Stomach (tissue), 8 donors: ENCODE measurements at regions not wholly inside any gene's neighbourhood (a gene's known extent, or its start where the extent isn't known, plus 50 kb on each side); places are given as distances from the start of the nearest gene placed in this dataset.

ENCODE experiments used
- DNase-seq, 2 donors: peaks; one replicate each; pipeline versions ENCODE4 v3.0.0 to v3.0.0-alpha.2; 2013 to 2019
- H3K27ac ChIP-seq, 5 donors: fragments of 200-600 bp in 4 of 5; sonication (generic) in 4 of 5; one replicate each; pipeline ENCODE4 v1.5.1; 2013 to 2019; ENCODE audit warnings: mild to moderate bottlenecking in 1 of 5, moderate library complexity in 1 of 5
- H3K27me3 ChIP-seq, 3 donors: fragments of 200-600 bp; sonication (generic); one replicate each; pipeline ENCODE4 v1.5.1; 2017 to 2019; ENCODE audit warnings: mixed run types in 1 of 3
- H3K36me3 ChIP-seq, 4 donors: fragments of 200-600 bp; sonication (generic); 1 replicate in 3 of 4; 2 replicates in 1 of 4; pipeline ENCODE4 v1.5.1; 2016 to 2019
- H3K4me1 ChIP-seq, 4 donors: fragments of 200-600 bp; sonication (generic); one replicate each; pipeline ENCODE4 v1.5.1; 2016 to 2019
- H3K4me3 ChIP-seq, 4 donors: fragments of 200-600 bp; sonication (generic) in 3 of 4; one replicate each; pipeline ENCODE4 v1.5.1; 2016 to 2019; ENCODE audit warnings: mild to moderate bottlenecking in 1 of 4
- H3K9me3 ChIP-seq, 4 donors: fragments of 200-600 bp; sonication (generic); one replicate each; pipeline ENCODE4 v1.5.1; 2016 to 2019
- CTCF ChIP-seq, 7 experiments: fragments of 450-650 bp in 4 of 7; fragments of 200-600 bp in 3 of 7; sonication (generic) in 3 of 7; IDR thresholded peaks; one replicate each; pipeline ENCODE4 v1.5.1; 2016 to 2019; ENCODE audit warnings: antibody characterized with exemption in 7 of 7, control low read depth in 2 of 7, mild to moderate bottlenecking in 1 of 7
- EP300 ChIP-seq: sonication (generic); formaldehyde crosslinking; IDR thresholded peaks from one replicate; pipeline ENCODE4 v1.6.1; 2017; ENCODE audit warnings: antibody characterized with exemption
- POLR2A ChIP-seq, 4 donors: fragments of 450-650 bp; IDR thresholded peaks; one replicate each; pipeline ENCODE4 v1.6.1; 2016; ENCODE audit warnings: antibody characterized with exemption in 4 of 4, control low read depth in 2 of 4, mild to moderate bottlenecking in 1 of 4, moderate library complexity in 1 of 4
- POLR2AphosphoS5 ChIP-seq, 3 donors: sonication (generic); formaldehyde crosslinking; IDR thresholded peaks; one replicate each; pipeline ENCODE4 v1.6.1; 2016; ENCODE audit warnings: antibody characterized with exemption in 3 of 3
- WGBS, 5 donors: extraction: QIAGEN DNeasy Blood & Tissue Kit in 3 of 5; methylation state at CpG; one replicate each; pipeline versions ENCODE4 v1.1.5 to v1.1.7; 2013 to 2018; 5-methylcytosine and 5-hydroxymethylcytosine counted together
- intact Hi-C: fragments of 100-400 bp; cut with DNase I; formaldehyde crosslinking; loops from one replicate; pipeline ENCODE4 v1.15.1; 2023; ENCODE audit warnings: low total_unique reads
- donor health status: healthy with polysubstance abuse.
- donor health status: Bipolar disorder and iron deficiency.
- donor health status: healthy.

GRCh38 chr19:28920269-28921066 is 292.5 kb downstream of the UQCRFS1 start:
- WGBS, 5 donors, result 50 to 55% (median 53%) methylated on average over 17 of the region's 17 CpGs
- Histone ChIP-seq H3K27ac (no peak overlapping the region), H3K27me3 (peaks cover 0 to 17% (median 0%) of the 10 kb centered on the region in 3 donors), H3K9me3 (no peaks in the 10 kb centered on the region), H3K4me1 (no peaks in the 10 kb centered on the region), H3K4me3 (no peak overlapping the region), H3K36me3 (no peaks in the 10 kb centered on the region)
- no peak for DNase-seq
- TF ChIP-seq POLR2A (IDR thresholded peaks at IDR 0.05), result no peak
- no peak for TF ChIP-seq POLR2AphosphoS5 (IDR thresholded peaks at IDR 0.05)
- TF ChIP-seq EP300, result no peak
- TF ChIP-seq CTCF (IDR thresholded peaks at IDR 0.05), result no peak
- intact Hi-C loops, result no loop called here

GRCh38 chr19:28917621-28918020 is 295.3 kb downstream of the UQCRFS1 start:
- no peak overlapping the region for H3K27ac ChIP-seq
- no peak overlapping the region for H3K4me3 ChIP-seq
- intact Hi-C loops, result no loop called here
- no peaks in the 10 kb centered on the region for H3K36me3 ChIP-seq
- TF ChIP-seq CTCF (IDR thresholded peaks at IDR 0.05) (no peak), EP300 (no peak), POLR2A (IDR thresholded peaks at IDR 0.05) (no peak), POLR2AphosphoS5 (IDR thresholded peaks at IDR 0.05) (no peak)
- WGBS, 5 donors, result 45 to 74% (median 60%) methylated on average over 8 of the region's 8 CpGs
- no peak for DNase-seq
- no peaks in the 10 kb centered on the region for H3K9me3 ChIP-seq
- peaks cover 0 to 17% (median 0%) of the 10 kb centered on the region in 3 donors for H3K27me3 ChIP-seq
- H3K4me1 ChIP-seq, result no peaks in the 10 kb centered on the region

- Histone ChIP-seq H3K4me1 (no peaks in the 10 kb centered on the region), H3K4me3 (no peak overlapping the region), H3K36me3 (no peaks in the 10 kb centered on the region), H3K27me3 (peaks cover 0 to 16% (median 3%) of the 10 kb centered on the region in 3 donors), H3K27ac (no peak overlapping the region), H3K9me3 (no peaks in the 10 kb centered on the region)
- no peak for DNase-seq
- TF ChIP-seq EP300, result no peak
- no peak for TF ChIP-seq CTCF (IDR thresholded peaks at IDR 0.05)
- no peak for TF ChIP-seq POLR2A (IDR thresholded peaks at IDR 0.05)
- TF ChIP-seq POLR2AphosphoS5 (IDR thresholded peaks at IDR 0.05), result no peak
- WGBS, 5 donors, result 66 to 76% (median 74%) methylated on average over 8 of the region's 8 CpGs
- intact Hi-C loops, result no loop called here
These were observed 297.1 kb downstream of the UQCRFS1 start for GRCh38 chr19:28915737-28916460.

GRCh38 chr19:28915202-28915601 is 297.7 kb downstream of the UQCRFS1 start:
- TF ChIP-seq EP300 (no peak), POLR2A (IDR thresholded peaks at IDR 0.05) (no peak), POLR2AphosphoS5 (IDR thresholded peaks at IDR 0.05) (no peak), CTCF (IDR thresholded peaks at IDR 0.05) (no peak)
- Histone ChIP-seq H3K4me1 (no peaks in the 10 kb centered on the region), H3K27ac (no peak overlapping the region), H3K36me3 (no peaks in the 10 kb centered on the region), H3K4me3 (no peak overlapping the region), H3K27me3 (peaks cover 0 to 9% (median 3%) of the 10 kb centered on the region in 3 donors), H3K9me3 (no peaks in the 10 kb centered on the region)
- 62 to 84% (median 69%) methylated on average over 3 of the region's 3 CpGs for WGBS, 5 donors
- no peak for DNase-seq
- intact Hi-C loops, result no loop called here
